Loucy (cell line): ENCODE measurements at regions not wholly inside any gene's neighbourhood (a gene's known extent, or its start where the extent isn't known, plus 50 kb on each side); places are given as distances from the start of the nearest gene placed in this dataset.

Source experiments
- H2AFZ ChIP-seq: fragments of 200-600 bp; sonication (generic); 2 replicates; pipeline ENCODE4 v1.6.0; 2016; ENCODE audit warnings: antibody characterized with exemption, mild to moderate bottlenecking, low read length, moderate library complexity
- H3F3A ChIP-seq: fragments of 200-600 bp; 2 replicates; pipeline ENCODE4 v1.6.0; 2016; ENCODE audit warnings: antibody characterized with exemption, low read depth, mild to moderate bottlenecking
- H3K27me3 ChIP-seq: fragments of 200-600 bp; sonication (generic); 2 replicates; pipeline ENCODE4 v1.6.1; 2014; ENCODE audit warnings: low read length, mild to moderate bottlenecking; ENCODE audit not compliant: insufficient read depth, poor library complexity, severe bottlenecking
- H3K36me3 ChIP-seq: fragments of 200-600 bp; sonication (generic); 2 replicates; pipeline ENCODE4 v1.6.1; 2016; ENCODE audit warnings: low read length; ENCODE audit not compliant: insufficient read depth
- H3K4me1 ChIP-seq: fragments of 200-600 bp; sonication (generic); 2 replicates; pipeline ENCODE4 v1.5.1; 2014; ENCODE audit warnings: low read length, mild to moderate bottlenecking; ENCODE audit not compliant: insufficient read depth, poor library complexity, severe bottlenecking
- H3K4me2 ChIP-seq: fragments of 200-600 bp; sonication (generic); 2 replicates; pipeline ENCODE4 v1.6.0; 2014; ENCODE audit warnings: antibody characterized with exemption, low read length, low read depth, mild to moderate bottlenecking; ENCODE audit not compliant: poor library complexity, severe bottlenecking
- H3K4me3 ChIP-seq: fragments of 200-600 bp; sonication (generic); 2 replicates; pipeline ENCODE4 v1.5.1; 2014; ENCODE audit warnings: low read length, mild to moderate bottlenecking, mixed read lengths; ENCODE audit not compliant: poor library complexity, severe bottlenecking
- H3K79me2 ChIP-seq: fragments of 200-600 bp; sonication (generic); 2 replicates; pipeline ENCODE4 v1.6.1; 2014; ENCODE audit warnings: low read length; ENCODE audit not compliant: insufficient read depth
- H3K9ac ChIP-seq: fragments of 200-600 bp; sonication (generic); 2 replicates; pipeline ENCODE4 v1.6.0; 2014; ENCODE audit warnings: mild to moderate bottlenecking, low read depth, low read length, moderate library complexity; ENCODE audit not compliant: poor library complexity, severe bottlenecking
- H3K9me2 ChIP-seq: fragments of 200-600 bp; sonication (generic); replicated peaks from 2 replicates; pipeline ENCODE4 v1.6.1; 2016; ENCODE audit warnings: low read depth, low read length, mixed read lengths
- H3K9me3 ChIP-seq: fragments of 200-600 bp; sonication (generic); 2 replicates; pipeline ENCODE4 v1.6.1; 2014; ENCODE audit warnings: mild to moderate bottlenecking, antibody characterized with exemption, low read length, low read depth; ENCODE audit not compliant: insufficient read depth
- H4K20me1 ChIP-seq: fragments of 200-600 bp; sonication (generic); 2 replicates; pipeline ENCODE4 v1.6.0; 2014; ENCODE audit warnings: antibody characterized with exemption, low read length, mild to moderate bottlenecking; ENCODE audit not compliant: insufficient read depth, poor library complexity, severe bottlenecking
- EZH2phosphoT487 ChIP-seq: fragments of 200-600 bp; IDR thresholded peaks from 2 replicates; pipeline ENCODE4 v1.6.1; 2018; ENCODE audit warnings: antibody characterized with exemption, mild to moderate bottlenecking, moderate library complexity, borderline replicate concordance
- TF ChIP-seq, protein P1 (sequence below): fragments of 200-600 bp; sonication (generic); conservative IDR thresholded peaks from 2 replicates; pipeline ENCODE4 v1.5.1; 2014; ENCODE audit warnings: mild to moderate bottlenecking, antibody characterized with exemption, low read length

DNA sequence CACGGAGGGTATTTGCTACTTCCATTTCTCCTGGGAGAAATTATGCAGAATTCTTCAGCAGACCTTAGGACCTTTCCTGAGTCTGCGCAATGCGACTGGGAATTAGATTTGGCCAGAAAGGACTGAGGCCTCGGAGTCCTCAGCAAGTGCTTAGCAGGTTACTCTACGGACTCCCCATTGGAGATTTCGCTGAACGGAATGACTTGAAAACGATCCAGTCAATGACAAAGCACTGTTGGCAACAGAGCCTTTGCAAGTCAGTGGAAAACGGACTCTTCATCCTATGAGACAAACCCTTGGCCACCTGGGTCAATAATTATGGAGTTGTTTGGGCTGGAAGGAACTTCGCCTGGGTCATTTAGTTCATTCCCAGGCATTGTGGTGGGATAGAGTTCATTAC, 107.4 kb downstream of the FAM204A start:
- Histone ChIP-seq H3K4me2 (no peak overlapping the region), H3K9me2 (no peaks in the 10 kb centered on the region), H3K9me3 (no peaks in the 10 kb centered on the region), H3K4me1 (no peaks in the 10 kb centered on the region), H3F3A (no peaks in the 10 kb centered on the region), H3K79me2 (no peaks in the 10 kb centered on the region), H3K4me3 (no peak overlapping the region), H4K20me1 (no peaks in the 10 kb centered on the region), H3K27me3 (no peaks in the 10 kb centered on the region), H3K36me3 (no peaks in the 10 kb centered on the region), H2AFZ (no peak overlapping the region), H3K9ac (no peak overlapping the region)
- TF ChIP-seq, protein P1, sequence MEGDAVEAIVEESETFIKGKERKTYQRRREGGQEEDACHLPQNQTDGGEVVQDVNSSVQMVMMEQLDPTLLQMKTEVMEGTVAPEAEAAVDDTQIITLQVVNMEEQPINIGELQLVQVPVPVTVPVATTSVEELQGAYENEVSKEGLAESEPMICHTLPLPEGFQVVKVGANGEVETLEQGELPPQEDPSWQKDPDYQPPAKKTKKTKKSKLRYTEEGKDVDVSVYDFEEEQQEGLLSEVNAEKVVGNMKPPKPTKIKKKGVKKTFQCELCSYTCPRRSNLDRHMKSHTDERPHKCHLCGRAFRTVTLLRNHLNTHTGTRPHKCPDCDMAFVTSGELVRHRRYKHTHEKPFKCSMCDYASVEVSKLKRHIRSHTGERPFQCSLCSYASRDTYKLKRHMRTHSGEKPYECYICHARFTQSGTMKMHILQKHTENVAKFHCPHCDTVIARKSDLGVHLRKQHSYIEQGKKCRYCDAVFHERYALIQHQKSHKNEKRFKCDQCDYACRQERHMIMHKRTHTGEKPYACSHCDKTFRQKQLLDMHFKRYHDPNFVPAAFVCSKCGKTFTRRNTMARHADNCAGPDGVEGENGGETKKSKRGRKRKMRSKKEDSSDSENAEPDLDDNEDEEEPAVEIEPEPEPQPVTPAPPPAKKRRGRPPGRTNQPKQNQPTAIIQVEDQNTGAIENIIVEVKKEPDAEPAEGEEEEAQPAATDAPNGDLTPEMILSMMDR, result no peak
- no peak for TF ChIP-seq EZH2phosphoT487

DNA sequence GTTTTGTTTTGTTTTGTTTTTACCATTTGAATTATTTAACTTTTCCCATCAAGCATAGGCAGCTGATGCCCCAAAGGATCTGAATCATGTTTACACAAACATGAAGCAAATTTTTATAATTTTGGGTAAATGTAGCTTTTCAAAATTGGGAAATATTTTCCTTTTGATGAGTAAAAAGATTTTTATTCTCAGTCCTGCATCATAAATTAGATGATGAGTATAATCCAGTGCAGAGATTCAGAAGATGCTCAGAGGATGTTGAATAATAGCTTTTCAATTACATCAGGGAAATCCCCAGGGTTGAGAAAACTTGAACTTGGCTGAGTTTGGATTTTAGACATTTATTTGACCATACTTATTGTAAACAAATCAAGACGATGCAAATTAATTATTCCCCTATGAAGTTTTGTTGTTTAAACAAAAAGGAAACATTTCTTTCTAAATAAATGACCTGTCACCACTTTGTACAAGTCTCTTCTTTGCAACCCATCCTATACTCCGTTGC, 121.7 kb downstream of the FAM204A start:
- no peaks in the 10 kb centered on the region for H3K36me3 ChIP-seq
- H3K27me3 ChIP-seq, result no peaks in the 10 kb centered on the region
- no peak overlapping the region for H3K4me3 ChIP-seq
- H3K79me2 ChIP-seq, result no peaks in the 10 kb centered on the region
- no peak overlapping the region for H3K4me2 ChIP-seq
- TF ChIP-seq EZH2phosphoT487, result no peak
- TF ChIP-seq, protein P1, result no peak
- H3K9me3 ChIP-seq, result no peaks in the 10 kb centered on the region
- H4K20me1 ChIP-seq, result no peaks in the 10 kb centered on the region
- H3K4me1 ChIP-seq, result no peaks in the 10 kb centered on the region
- no peak overlapping the region for H3K9ac ChIP-seq
- H3K9me2 ChIP-seq, result no peaks in the 10 kb centered on the region
- no peak overlapping the region for H2AFZ ChIP-seq
- no peaks in the 10 kb centered on the region for H3F3A ChIP-seq

DNA sequence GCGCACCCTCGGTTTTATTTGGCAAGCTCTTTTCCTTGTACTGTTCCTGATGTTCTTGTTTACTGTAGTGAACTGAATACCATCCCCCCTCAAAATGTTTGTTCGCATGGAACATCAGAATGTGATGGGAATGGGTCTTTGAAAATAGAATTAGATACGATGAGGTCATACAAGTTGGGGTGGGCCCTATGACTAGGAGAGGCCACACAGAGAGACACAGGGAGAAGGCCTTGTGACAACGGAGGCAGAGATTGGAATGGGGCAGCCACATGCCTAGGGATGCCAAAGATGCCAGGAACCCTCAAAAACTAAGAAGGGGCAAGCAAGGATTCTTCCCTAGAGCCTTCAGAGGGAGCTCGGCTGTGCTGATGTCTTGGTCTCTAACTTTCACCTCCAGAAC, 123.6 kb downstream of the FAM204A start:
- Histone ChIP-seq H2AFZ (no peak overlapping the region), H3K4me3 (no peak overlapping the region), H3K9me2 (no peaks in the 10 kb centered on the region), H3K9me3 (no peaks in the 10 kb centered on the region), H3K9ac (no peak overlapping the region), H3K4me2 (no peak overlapping the region), H3K27me3 (no peaks in the 10 kb centered on the region), H3K79me2 (no peaks in the 10 kb centered on the region), H3K36me3 (no peaks in the 10 kb centered on the region), H4K20me1 (no peaks in the 10 kb centered on the region), H3K4me1 (no peaks in the 10 kb centered on the region), H3F3A (no peaks in the 10 kb centered on the region)
- TF ChIP-seq, protein P1, result no peak
- TF ChIP-seq EZH2phosphoT487, result no peak
